MM.1S (cell line): ENCODE measurements at regions not wholly inside any gene's neighbourhood (a gene's known extent, or its start where the extent isn't known, plus 50 kb on each side); places are given as distances from the start of the nearest gene placed in this dataset.

Experiments
- EZH2 ChIP-seq: fragments of 300-600 bp; sonication (generic); optimal IDR thresholded peaks from 2 replicates; pipeline ENCODE3; 2017; ENCODE audit warnings: low read depth, mild to moderate bottlenecking, antibody characterized with exemption, low read length, mixed read lengths
- TF ChIP-seq, protein P1 (sequence below): fragments of 300-600 bp; sonication (generic); IDR thresholded peaks from 2 replicates; pipeline ENCODE4 v1.5.1; 2016; ENCODE audit warnings: antibody characterized with exemption, low read length, mixed read lengths

DNA sequence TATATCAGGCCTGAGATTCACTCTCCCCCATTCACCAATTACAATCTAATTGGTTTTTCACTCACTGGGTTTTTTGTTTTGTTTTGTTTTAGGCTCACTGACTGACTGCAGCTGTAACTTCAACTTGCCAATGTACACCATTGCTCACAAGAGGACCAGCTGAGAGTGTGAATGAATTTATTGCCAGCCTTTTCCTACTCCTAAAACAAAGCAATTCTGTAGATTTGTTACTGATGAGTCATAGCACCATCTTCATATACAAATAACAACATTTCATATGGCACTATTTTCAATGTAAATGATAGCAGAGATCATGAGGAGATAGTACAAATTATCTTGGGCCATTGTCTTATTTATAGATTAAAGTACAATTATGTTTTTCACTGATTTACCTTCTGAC is 76.0 kb upstream of the DPYD start:
- TF ChIP-seq, protein P1, sequence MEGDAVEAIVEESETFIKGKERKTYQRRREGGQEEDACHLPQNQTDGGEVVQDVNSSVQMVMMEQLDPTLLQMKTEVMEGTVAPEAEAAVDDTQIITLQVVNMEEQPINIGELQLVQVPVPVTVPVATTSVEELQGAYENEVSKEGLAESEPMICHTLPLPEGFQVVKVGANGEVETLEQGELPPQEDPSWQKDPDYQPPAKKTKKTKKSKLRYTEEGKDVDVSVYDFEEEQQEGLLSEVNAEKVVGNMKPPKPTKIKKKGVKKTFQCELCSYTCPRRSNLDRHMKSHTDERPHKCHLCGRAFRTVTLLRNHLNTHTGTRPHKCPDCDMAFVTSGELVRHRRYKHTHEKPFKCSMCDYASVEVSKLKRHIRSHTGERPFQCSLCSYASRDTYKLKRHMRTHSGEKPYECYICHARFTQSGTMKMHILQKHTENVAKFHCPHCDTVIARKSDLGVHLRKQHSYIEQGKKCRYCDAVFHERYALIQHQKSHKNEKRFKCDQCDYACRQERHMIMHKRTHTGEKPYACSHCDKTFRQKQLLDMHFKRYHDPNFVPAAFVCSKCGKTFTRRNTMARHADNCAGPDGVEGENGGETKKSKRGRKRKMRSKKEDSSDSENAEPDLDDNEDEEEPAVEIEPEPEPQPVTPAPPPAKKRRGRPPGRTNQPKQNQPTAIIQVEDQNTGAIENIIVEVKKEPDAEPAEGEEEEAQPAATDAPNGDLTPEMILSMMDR = no peak
- TF ChIP-seq EZH2 = no peak
